HG03442 (cell line): ENCODE measurements at regions not wholly inside any gene's neighbourhood (a gene's known extent, or its start where the extent isn't known, plus 50 kb on each side); places are given as distances from the start of the nearest gene placed in this dataset.

Experiments used
- ATAC-seq: cut with Tn5 transposase; IDR thresholded peaks from one replicate; pipeline ENCODE4 v1.9.1; 2021; ENCODE audit warnings: mild to moderate bottlenecking, moderate library complexity; ENCODE audit not compliant: unreplicated experiment

GRCh38 chr18:60445341-60445740 is 72.8 kb upstream of the MC4R start:
- ATAC-seq: no peak

GRCh38 chr18:60446821-60447220 is 74.2 kb upstream of the MC4R start:
- ATAC-seq: no peak

- no peak for ATAC-seq
Measured at GRCh38 chr18:60448487-60449267, 76.1 kb upstream of the MC4R start.

DNA sequence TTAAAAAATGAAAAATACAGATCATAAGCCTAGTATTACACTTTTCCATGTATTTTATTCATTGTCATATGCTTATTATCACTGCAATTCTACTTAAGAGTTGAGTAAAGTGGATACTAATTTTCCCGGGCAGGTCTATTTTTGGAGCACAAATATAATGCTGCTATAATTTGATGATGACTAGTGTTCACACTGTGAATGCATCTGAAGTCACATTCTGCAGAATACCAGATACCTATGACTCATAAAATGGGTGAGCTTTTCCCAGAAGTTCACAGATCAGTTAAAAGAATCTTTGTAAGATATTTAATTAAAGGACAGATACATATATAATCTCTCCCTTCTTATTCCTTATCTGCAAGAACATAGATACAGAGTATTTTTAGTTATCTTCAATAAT is 79.8 kb upstream of the MC4R start:
- no peak for ATAC-seq

DNA sequence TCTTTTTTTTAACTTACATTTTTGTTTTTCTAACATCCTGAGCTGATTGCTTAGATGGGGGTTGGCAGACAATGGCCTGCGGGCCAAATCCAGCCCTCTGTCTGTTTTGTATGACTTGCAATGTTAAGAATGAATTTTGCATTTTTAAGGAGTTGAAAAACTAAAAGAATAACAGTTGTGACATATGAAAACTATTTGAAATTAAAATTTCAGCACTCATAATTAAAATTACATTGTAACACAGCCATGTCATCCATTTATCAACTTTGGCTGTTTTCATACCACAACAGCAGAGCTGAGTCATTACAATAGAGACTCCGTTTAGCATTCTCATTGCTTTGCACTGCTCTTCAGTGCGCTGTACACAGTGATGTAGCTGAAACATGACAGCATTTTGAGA is 94.1 kb upstream of the MC4R start:
- ATAC-seq: no peak

GRCh38 chr18:60469387-60470100 is 97.0 kb upstream of the MC4R start:
- no peak for ATAC-seq

GRCh38 chr18:60471652-60472051 is 99.1 kb upstream of the MC4R start:
- no peak for ATAC-seq

- no peak for ATAC-seq
Measured at GRCh38 chr18:60485201-60485600, 112.6 kb upstream of the MC4R start.

GRCh38 chr18:60493066-60493465 is 120.5 kb upstream of the MC4R start:
- no peak for ATAC-seq

DNA sequence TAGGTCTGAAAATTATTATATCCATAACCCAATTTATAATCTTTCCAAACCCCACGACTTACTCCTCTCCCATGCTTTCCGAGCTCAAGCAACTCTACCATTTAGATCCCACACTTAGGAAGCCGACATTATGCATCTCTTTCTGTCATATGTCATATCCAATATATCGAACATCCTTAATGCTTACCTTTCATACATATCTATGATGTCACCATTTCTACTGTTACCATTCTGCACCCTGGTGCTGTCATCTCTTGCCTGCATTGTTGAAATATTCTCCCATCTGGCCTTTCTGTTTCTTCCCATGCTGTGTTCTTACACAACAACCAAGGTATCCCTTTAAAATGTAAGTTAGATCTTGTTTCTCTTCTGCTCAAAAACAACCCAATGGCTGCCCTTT is 127.1 kb upstream of the MC4R start:
- no peak for ATAC-seq

DNA sequence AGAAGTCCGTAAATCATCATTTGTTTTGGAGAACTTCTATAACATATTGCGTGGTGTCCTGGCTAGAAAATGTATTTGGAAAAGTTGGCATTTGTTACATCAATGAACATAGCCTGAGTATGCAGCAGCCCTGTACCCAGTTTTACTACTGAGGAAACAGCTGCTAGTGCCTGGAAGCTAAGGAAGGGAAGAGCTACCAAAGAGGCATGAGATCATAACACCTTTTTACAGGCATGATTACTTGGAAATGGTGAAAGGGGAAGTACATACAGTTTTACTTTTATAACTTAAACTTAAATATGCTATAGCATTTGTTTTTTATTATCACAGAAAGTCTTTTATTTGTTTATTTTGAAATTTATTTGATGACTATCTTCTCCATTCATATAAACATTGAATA is 128.4 kb upstream of the MC4R start:
- ATAC-seq: no peak

GRCh38 chr18:60502591-60502990 is 130.0 kb upstream of the MC4R start:
- ATAC-seq: no peak

GRCh38 chr18:60503199-60503598 is 130.6 kb upstream of the MC4R start:
- ATAC-seq: no peak

GRCh38 chr18:60506190-60506589 is 133.6 kb upstream of the MC4R start:
- ATAC-seq: no peak

DNA sequence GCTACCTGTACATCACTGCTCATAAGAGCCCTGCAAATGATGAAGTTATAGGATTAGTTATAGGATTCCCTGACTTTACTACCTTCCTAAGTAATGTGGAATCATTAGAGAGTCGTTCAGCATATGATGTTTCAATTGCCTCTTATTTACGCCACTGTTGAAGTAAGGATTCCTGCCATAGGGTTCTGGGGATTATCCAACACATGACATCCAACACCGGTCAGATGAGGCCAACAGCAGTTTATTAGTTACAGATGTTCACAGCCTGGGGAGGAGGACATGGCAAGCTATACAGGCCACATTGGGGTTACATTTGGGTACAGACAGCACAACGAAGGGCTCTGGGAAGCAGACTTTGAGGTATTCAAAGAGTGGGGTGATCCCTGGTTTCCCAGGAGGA is 134.1 kb upstream of the MC4R start:
- no peak for ATAC-seq

GRCh38 chr18:60508108-60508507 is 135.5 kb upstream of the MC4R start:
- no peak for ATAC-seq

GRCh38 chr18:60534538-60534937 is 162.0 kb upstream of the MC4R start:
- no peak for ATAC-seq

GRCh38 chr18:60537074-60537473 is 164.5 kb upstream of the MC4R start:
- ATAC-seq: no peak

DNA sequence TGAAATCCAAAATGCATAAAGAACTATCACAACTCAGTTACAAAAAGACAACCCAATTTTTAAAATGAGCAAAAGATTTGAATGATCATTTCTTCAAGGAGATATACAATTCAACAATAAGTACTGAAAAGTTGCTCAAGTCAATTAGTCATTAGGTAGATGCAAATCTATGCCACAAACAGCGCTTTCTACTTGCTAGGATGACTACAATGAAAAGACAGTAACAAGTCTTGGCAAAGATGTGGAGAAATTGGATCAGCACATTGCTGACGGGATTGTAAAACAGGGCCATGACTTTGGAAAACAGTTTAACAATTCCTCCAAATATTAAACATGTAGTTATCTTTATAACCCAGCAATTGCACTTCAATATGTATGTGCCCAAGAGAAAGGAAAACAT is 166.3 kb upstream of the MC4R start:
- ATAC-seq: no peak

GRCh38 chr18:60541661-60542060 is 169.1 kb upstream of the MC4R start:
- no peak for ATAC-seq

GRCh38 chr18:60543646-60544045 is 171.1 kb upstream of the MC4R start:
- no peak for ATAC-seq

DNA sequence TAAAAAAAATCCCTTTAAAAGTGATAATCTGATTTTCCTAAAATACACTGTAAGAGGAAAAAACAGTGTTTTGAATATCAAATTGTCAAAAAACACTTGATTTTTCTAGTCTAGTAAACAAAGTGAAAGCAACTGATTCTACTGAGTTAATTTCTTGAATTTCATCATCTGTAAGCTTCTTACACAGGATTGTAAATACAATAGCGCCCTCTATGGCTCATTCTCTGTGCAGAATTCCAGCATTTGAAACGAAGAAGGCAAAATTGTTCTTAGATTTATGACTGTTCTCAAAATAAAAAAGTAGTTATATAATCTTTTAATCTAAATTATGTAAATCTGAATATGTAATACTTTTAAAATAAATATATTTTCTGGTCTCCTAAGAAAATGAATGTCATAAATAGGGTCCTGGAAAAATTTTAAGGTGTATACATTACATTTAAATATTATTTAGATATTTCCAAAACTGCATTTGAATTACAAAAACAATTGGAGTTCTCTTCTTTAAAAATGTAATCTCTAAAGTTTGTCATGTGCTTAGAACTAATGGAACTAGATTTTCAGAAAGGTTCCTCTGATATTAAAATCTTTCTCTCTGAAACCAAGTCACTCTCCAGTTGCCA is 176.9 kb upstream of the MC4R start:
- ATAC-seq: peak; percentile 67
